Fibroblast of villous mesenchyme (primary cell): ENCODE measurements at regions not wholly inside any gene's neighbourhood (a gene's known extent, or its start where the extent isn't known, plus 50 kb on each side); places are given as distances from the start of the nearest gene placed in this dataset.

ENCODE experiments used
- DNase-seq: peaks from one replicate; pipeline ENCODE4 v3.0.0-alpha.2; 2010; ENCODE audit warnings: low read depth
- H3K4me3 ChIP-seq: 2 replicates; pipeline ENCODE4 v1.5.1; 2011; ENCODE audit warnings: low read depth, mild to moderate bottlenecking, low read length
- TF ChIP-seq, protein P1 (sequence below): IDR thresholded peaks from 2 replicates; pipeline ENCODE4 v1.5.1; 2012; ENCODE audit warnings: low read depth, mild to moderate bottlenecking, low read length; ENCODE audit not compliant: insufficient read depth

DNA sequence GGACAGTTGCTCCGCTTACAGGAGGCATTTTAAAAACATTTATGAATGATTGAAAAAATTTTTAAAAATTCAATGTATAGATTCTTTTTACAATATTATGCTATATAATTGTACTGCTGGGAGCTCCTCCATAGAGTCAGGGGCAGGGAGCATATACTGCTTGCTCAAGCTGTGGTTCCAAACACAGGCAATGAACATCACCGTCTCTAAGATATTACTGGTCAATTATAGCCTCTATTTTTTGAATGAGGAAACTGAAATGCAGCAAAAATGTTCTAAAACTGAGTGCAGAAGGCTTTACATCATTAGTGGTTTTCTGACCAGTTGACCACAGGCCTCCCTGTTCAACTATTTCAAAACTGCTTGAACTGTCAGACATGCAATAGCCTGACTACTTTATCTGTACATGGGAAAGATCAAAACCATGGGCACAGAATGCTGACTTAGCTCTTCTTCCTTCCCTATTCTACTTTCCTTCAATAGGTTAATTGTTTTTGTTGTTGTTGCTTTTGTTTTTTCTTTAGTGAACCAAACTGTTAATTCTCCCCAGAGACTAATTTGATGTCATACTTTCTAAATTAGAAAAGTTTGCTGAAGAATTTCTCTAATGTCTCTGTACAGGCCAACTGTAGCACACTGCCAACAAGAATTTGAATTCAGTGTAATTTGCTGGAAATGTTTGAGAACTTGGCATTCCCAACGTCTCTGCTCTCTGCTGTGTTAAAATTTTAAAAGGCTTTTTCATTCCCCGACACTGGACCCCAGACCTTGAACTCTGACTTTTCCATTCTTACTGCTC lies 107.6 kb upstream of the MPDZ start:
- H3K4me3 ChIP-seq = no peak overlapping the region
- DNase-seq = peak; percentile 72
- TF ChIP-seq, protein P1, sequence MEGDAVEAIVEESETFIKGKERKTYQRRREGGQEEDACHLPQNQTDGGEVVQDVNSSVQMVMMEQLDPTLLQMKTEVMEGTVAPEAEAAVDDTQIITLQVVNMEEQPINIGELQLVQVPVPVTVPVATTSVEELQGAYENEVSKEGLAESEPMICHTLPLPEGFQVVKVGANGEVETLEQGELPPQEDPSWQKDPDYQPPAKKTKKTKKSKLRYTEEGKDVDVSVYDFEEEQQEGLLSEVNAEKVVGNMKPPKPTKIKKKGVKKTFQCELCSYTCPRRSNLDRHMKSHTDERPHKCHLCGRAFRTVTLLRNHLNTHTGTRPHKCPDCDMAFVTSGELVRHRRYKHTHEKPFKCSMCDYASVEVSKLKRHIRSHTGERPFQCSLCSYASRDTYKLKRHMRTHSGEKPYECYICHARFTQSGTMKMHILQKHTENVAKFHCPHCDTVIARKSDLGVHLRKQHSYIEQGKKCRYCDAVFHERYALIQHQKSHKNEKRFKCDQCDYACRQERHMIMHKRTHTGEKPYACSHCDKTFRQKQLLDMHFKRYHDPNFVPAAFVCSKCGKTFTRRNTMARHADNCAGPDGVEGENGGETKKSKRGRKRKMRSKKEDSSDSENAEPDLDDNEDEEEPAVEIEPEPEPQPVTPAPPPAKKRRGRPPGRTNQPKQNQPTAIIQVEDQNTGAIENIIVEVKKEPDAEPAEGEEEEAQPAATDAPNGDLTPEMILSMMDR = no peak

DNA sequence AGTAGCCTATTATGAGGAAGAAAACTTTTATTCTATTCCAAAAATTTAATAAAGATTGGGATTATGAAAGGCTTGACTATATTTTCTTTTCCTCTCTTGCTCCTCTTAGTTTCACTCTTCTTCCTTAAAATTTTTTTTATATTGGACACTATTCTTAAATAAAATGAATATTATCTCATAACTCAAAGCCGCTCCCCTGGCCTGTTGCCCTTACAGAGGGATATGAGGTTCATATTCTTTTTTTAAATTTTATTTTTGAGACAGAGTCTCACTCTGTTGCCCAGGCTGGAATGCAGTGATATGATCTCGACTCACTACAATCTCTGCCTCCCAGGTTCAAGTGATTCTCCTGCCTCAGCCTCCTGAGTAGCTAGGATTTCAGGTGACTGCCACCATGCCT lies 106.8 kb upstream of the MPDZ start:
- TF ChIP-seq, protein P1 = no peak
- no peak for DNase-seq
- H3K4me3 ChIP-seq = no peak overlapping the region

DNA sequence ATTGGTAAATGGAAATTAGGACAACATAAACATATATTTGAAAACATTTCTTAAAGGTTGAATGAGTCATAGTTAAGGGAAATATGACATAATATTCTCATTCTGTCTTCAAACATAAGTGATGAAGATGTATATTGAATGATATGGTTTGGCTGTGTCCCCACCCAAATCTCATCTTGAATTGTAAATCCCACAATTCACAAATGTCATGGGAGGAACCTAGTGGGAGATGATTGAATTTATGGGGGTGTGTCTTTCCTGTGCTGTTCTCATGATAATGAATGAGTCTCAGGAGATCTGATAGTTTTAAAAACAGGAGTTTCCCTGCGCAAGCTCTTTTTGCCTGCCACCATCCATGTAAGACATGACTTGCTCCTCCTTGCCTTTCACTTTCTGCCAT lies 104.4 kb upstream of the MPDZ start:
- TF ChIP-seq, protein P1 = no peak
- no peak for DNase-seq
- no peak overlapping the region for H3K4me3 ChIP-seq

DNA sequence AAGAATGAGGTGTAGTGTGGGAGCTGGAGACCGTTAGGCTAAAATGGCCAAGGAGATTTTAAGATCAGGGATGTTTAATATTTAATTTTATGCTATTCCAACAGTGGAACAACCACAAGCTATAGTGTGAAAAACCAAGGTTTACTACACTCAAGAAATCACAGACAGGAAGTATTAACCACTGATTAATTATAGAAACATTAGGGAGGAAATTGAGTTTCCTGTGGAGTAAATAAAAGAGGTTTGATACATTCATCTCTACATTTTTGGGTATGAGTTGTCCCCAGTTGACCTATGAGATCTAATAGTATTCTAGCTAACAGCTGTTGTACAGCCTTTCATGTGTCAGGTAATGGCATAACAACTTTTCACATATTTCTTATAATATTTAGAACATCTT lies 103.7 kb upstream of the MPDZ start:
- no peak for DNase-seq
- H3K4me3 ChIP-seq = no peak overlapping the region
- TF ChIP-seq, protein P1 = no peak

DNA sequence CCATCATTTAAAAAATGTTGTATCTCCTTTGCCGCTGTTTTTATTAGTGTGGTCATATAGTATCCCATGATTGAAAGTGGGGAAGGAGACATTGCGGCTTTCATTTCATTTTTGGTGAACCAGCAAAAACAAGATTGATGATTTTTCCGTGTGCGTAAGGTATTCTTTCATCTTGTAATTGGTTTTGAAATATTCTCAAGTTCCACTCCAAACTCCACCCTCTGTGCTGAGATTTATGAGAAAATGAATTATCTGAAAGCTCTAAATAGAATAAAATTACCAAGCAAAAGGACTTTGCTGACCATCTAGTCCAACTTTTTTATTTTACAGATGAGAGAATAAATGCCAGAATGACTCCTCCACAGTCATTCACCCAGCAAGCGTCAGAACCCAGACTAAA lies 103.1 kb upstream of the MPDZ start:
- TF ChIP-seq, protein P1 = no peak
- no peak for DNase-seq

DNA sequence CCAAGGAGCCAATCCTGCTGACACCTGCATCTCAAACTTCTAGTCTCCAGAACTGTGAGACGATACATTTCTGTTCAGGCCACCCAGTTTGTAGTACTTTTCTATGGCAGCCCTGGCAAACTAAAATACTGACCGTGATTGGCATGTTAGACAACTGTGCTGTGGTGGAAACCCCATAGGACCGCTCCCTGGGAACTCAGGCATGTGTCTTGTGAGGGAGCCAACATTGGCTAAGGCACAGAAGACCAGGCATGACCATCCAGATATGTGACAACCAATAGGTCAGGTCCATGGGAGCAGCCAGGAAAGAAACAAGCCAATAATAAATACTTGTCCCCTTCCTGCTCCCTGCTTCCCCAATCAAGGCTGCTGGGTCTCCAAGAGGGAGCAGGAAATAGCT lies 101.4 kb upstream of the MPDZ start:
- TF ChIP-seq, protein P1 = no peak
- no peak overlapping the region for H3K4me3 ChIP-seq
- no peak for DNase-seq

More for the DNA sequence above, 103.1 kb upstream of the MPDZ start:
- no peak overlapping the region for H3K4me3 ChIP-seq

DNA sequence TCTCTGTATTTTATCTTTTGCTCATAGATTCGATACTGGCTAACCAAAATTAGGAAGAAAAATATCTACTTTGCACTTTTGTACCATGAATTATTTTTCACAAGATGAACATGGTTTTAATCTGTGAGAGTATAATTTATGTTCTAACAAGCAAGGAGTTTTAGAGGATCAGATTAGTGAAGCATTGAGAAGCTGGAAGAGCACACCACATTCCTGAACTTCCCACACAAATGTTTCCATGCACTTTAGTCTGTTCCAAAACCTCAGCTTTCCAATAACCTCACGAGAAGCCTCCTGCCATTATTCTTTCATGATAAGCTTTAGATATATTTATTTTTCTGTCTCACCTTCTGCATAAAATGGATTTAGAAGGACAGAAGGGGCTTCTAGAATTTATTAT lies 98.7 kb upstream of the MPDZ start:
- no peak for DNase-seq
- TF ChIP-seq, protein P1 = no peak
- H3K4me3 ChIP-seq = no peak overlapping the region
